ENCODE measurements at regions not wholly inside any gene's neighbourhood (a gene's known extent, or its start where the extent isn't known, plus 50 kb on each side); places are given as distances from the start of the nearest gene placed in this dataset.

GRCh38 chr9:121573717-121574485 lies 74.3 kb upstream of the GGTA1 start:
- Histone ChIP-seq H3K4me1 (ENCODE audit: insufficient read depth, low read length) (0 out of 2 replicates have a peak, but pooled peaks cover 4% of the 10 kb centered on the region), H3K4me3 (ENCODE audit: low read length) (no peak overlapping the region), H3K27ac (ENCODE audit: low read depth, low read length) (no peak overlapping the region), H3K9me3 (ENCODE audit: insufficient read depth, low read depth, low read length) (no peaks in the 10 kb centered on the region), H3K36me3 (ENCODE audit: insufficient read depth, low read length) (no peaks in the 10 kb centered on the region), H3K27me3 (ENCODE audit: insufficient read depth, low read length) (no peaks in the 10 kb centered on the region), H3K9ac (ENCODE audit: low read depth, low read length) (no peak overlapping the region)
- WGBS = 87% methylated on average over 10 of the region's 10 CpGs

- Histone ChIP-seq H3K27ac (ENCODE audit: low read depth, low read length) (no peak overlapping the region), H3K36me3 (ENCODE audit: insufficient read depth, low read length) (no peaks in the 10 kb centered on the region)
Observed at GRCh38 chr9:121574774-121575519, 75.3 kb upstream of the GGTA1 start.

GRCh38 chr9:121576281-121577075 lies 75.0 kb upstream of the DAB2IP start:
- H3K27me3 ChIP-seq (ENCODE audit: insufficient read depth, low read length) = no peaks in the 10 kb centered on the region
- H3K9me3 ChIP-seq (ENCODE audit: insufficient read depth, low read depth, low read length) = no peaks in the 10 kb centered on the region
- 73% methylated on average over 7 of the region's 7 CpGs for WGBS
- no peaks in the 10 kb centered on the region for H3K36me3 ChIP-seq (ENCODE audit: insufficient read depth, low read length)
- 0 out of 2 replicates have a peak, but pooled peaks cover 6% of the 10 kb centered on the region for H3K4me1 ChIP-seq (ENCODE audit: insufficient read depth, low read length)
- no peak overlapping the region for H3K9ac ChIP-seq (ENCODE audit: low read depth, low read length)
- H3K4me3 ChIP-seq (ENCODE audit: low read length) = no peak overlapping the region
- no peak overlapping the region for H3K27ac ChIP-seq (ENCODE audit: low read depth, low read length)

More at GRCh38 chr9:121574774-121575519, 75.3 kb upstream of the GGTA1 start:
- no peak overlapping the region for H3K9ac ChIP-seq (ENCODE audit: low read depth, low read length)
- H3K27me3 ChIP-seq (ENCODE audit: insufficient read depth, low read length) = no peaks in the 10 kb centered on the region
- 0 out of 2 replicates have a peak, but pooled peaks cover 4% of the 10 kb centered on the region for H3K4me1 ChIP-seq (ENCODE audit: insufficient read depth, low read length)
- no peaks in the 10 kb centered on the region for H3K9me3 ChIP-seq (ENCODE audit: insufficient read depth, low read depth, low read length)
- no peak overlapping the region for H3K4me3 ChIP-seq (ENCODE audit: low read length)
- WGBS = 83% methylated on average over 18 of the region's 18 CpGs

- H3K4me3 ChIP-seq (ENCODE audit: low read length) = no peak overlapping the region
- H3K36me3 ChIP-seq (ENCODE audit: insufficient read depth, low read length) = no peaks in the 10 kb centered on the region
- 92% methylated on average over 17 of the region's 17 CpGs for WGBS
- H3K27ac ChIP-seq (ENCODE audit: low read depth, low read length) = no peak overlapping the region
- H3K4me1 ChIP-seq (ENCODE audit: insufficient read depth, low read length) = peaks cover 12% of the 10 kb centered on the region
- no peak overlapping the region for H3K9ac ChIP-seq (ENCODE audit: low read depth, low read length)
- H3K27me3 ChIP-seq (ENCODE audit: insufficient read depth, low read length) = no peaks in the 10 kb centered on the region
- H3K9me3 ChIP-seq (ENCODE audit: insufficient read depth, low read depth, low read length) = no peaks in the 10 kb centered on the region
Observed at GRCh38 chr9:121577166-121577565, 74.3 kb upstream of the DAB2IP start.

- no peak overlapping the region for H3K27ac ChIP-seq (ENCODE audit: low read depth, low read length)
- no peak overlapping the region for H3K9ac ChIP-seq (ENCODE audit: low read depth, low read length)
- peaks cover 16% of the 10 kb centered on the region for H3K4me1 ChIP-seq (ENCODE audit: insufficient read depth, low read length)
- no peaks in the 10 kb centered on the region for H3K36me3 ChIP-seq (ENCODE audit: insufficient read depth, low read length)
- no peak overlapping the region for H3K4me3 ChIP-seq (ENCODE audit: low read length)
- no peaks in the 10 kb centered on the region for H3K9me3 ChIP-seq (ENCODE audit: insufficient read depth, low read depth, low read length)
- H3K27me3 ChIP-seq (ENCODE audit: insufficient read depth, low read length) = no peaks in the 10 kb centered on the region
- 87% methylated on average over 7 of the region's 7 CpGs for WGBS
Observed at GRCh38 chr9:121577572-121577971, 73.9 kb upstream of the DAB2IP start.

GRCh38 chr9:121581786-121582600 lies 69.4 kb upstream of the DAB2IP start:
- peaks cover 14% of the 10 kb centered on the region for H3K4me1 ChIP-seq (ENCODE audit: insufficient read depth, low read length)
- no peak overlapping the region for H3K4me3 ChIP-seq (ENCODE audit: low read length)
- 37% methylated on average over 15 of the region's 19 CpGs for WGBS
- H3K36me3 ChIP-seq (ENCODE audit: insufficient read depth, low read length) = no peaks in the 10 kb centered on the region
- H3K27ac ChIP-seq (ENCODE audit: low read depth, low read length) = no peak overlapping the region
- no peaks in the 10 kb centered on the region for H3K9me3 ChIP-seq (ENCODE audit: insufficient read depth, low read depth, low read length)
- no peak overlapping the region for H3K9ac ChIP-seq (ENCODE audit: low read depth, low read length)
- no peaks in the 10 kb centered on the region for H3K27me3 ChIP-seq (ENCODE audit: insufficient read depth, low read length)

- Histone ChIP-seq H3K27me3 (ENCODE audit: insufficient read depth, low read length) (no peaks in the 10 kb centered on the region), H3K36me3 (ENCODE audit: insufficient read depth, low read length) (no peaks in the 10 kb centered on the region), H3K4me3 (ENCODE audit: low read length) (no peak overlapping the region), H3K4me1 (ENCODE audit: insufficient read depth, low read length) (peaks cover 14% of the 10 kb centered on the region), H3K9me3 (ENCODE audit: insufficient read depth, low read depth, low read length) (no peaks in the 10 kb centered on the region), H3K27ac (ENCODE audit: low read depth, low read length) (no peak overlapping the region), H3K9ac (ENCODE audit: low read depth, low read length) (no peak overlapping the region)
- WGBS = 53% methylated on average over 7 of the region's 7 CpGs
Observed at GRCh38 chr9:121582641-121583040, 68.8 kb upstream of the DAB2IP start.

GRCh38 chr9:121584421-121584820 lies 67.0 kb upstream of the DAB2IP start:
- Histone ChIP-seq H3K9me3 (ENCODE audit: insufficient read depth, low read depth, low read length) (no peaks in the 10 kb centered on the region), H3K27ac (ENCODE audit: low read depth, low read length) (no peak overlapping the region), H3K9ac (ENCODE audit: low read depth, low read length) (no peak overlapping the region), H3K36me3 (ENCODE audit: insufficient read depth, low read length) (no peaks in the 10 kb centered on the region), H3K4me1 (ENCODE audit: insufficient read depth, low read length) (peaks cover 14% of the 10 kb centered on the region), H3K27me3 (ENCODE audit: insufficient read depth, low read length) (no peaks in the 10 kb centered on the region), H3K4me3 (ENCODE audit: low read length) (no peak overlapping the region)
- WGBS = 92% methylated on average over 4 of the region's 4 CpGs

- no peaks in the 10 kb centered on the region for H3K9me3 ChIP-seq (ENCODE audit: insufficient read depth, low read depth, low read length)
- no peak overlapping the region for H3K27ac ChIP-seq (ENCODE audit: low read depth, low read length)
- 90% methylated on average over 4 of the region's 4 CpGs for WGBS
- no peak overlapping the region for H3K9ac ChIP-seq (ENCODE audit: low read depth, low read length)
- H3K36me3 ChIP-seq (ENCODE audit: insufficient read depth, low read length) = no peaks in the 10 kb centered on the region
- no peaks in the 10 kb centered on the region for H3K27me3 ChIP-seq (ENCODE audit: insufficient read depth, low read length)
- no peaks in the 10 kb centered on the region for H3K4me1 ChIP-seq (ENCODE audit: insufficient read depth, low read length)
- H3K4me3 ChIP-seq (ENCODE audit: low read length) = no peak overlapping the region
Observed at GRCh38 chr9:121587863-121588262, 63.6 kb upstream of the DAB2IP start.

GRCh38 chr9:121589986-121590385 lies 61.4 kb upstream of the DAB2IP start:
- Histone ChIP-seq H3K4me1 (ENCODE audit: insufficient read depth, low read length) (no peaks in the 10 kb centered on the region), H3K27me3 (ENCODE audit: insufficient read depth, low read length) (no peaks in the 10 kb centered on the region), H3K4me3 (ENCODE audit: low read length) (no peak overlapping the region), H3K9me3 (ENCODE audit: insufficient read depth, low read depth, low read length) (no peaks in the 10 kb centered on the region), H3K36me3 (ENCODE audit: insufficient read depth, low read length) (no peaks in the 10 kb centered on the region), H3K27ac (ENCODE audit: low read depth, low read length) (no peak overlapping the region), H3K9ac (ENCODE audit: low read depth, low read length) (no peak overlapping the region)
- 93% methylated on average over 5 of the region's 5 CpGs for WGBS

Data from HUES64 (cell line).